K562 (cell line): ENCODE measurements at regions not wholly inside any gene's neighbourhood (a gene's known extent, or its start where the extent isn't known, plus 50 kb on each side); places are given as distances from the start of the nearest gene placed in this dataset.

Experiments used
- ATAC-seq: fragments of 200-7000 bp; cut with Tn5 transposase; 3 replicates; pipeline ENCODE4 v1.9.1; 2020; ENCODE audit warnings: moderate library complexity
- BruUV-seq: library from RNA; stranded (reverse); fragments of 400-500 nt; replicated peaks from 2 replicates; lab custom pipeline; 2021; lab: Mats Ljungman, UMichigan
- CTCF ChIA-PET: fragments of 300-600 bp; formaldehyde crosslinking; extraction: SDS; loops from one replicate; lab custom pipeline; 2021; ENCODE audit warnings: low intra/inter-chr PET ratio; lab: Yijun Ruan, JAX
- POLR2A ChIA-PET: fragments of 300-600, 350-650 bp; sonication (Branson Sonifier 250); formaldehyde crosslinking; extraction: SDS; loops from one replicate; lab custom pipeline; 2021; ENCODE audit warnings: antibody characterized with exemption, inconsistent platforms; lab: Yijun Ruan, JAX
- DNase-seq, 4 experiments: peaks; one replicate each; pipeline versions ENCODE4 v3.0.0 to v3.0.0-alpha.2; 2011 to 2018; ENCODE audit warnings: low spot score in 3 of 4, mixed read lengths in 3 of 4; ENCODE audit errors: extremely low read depth in 1 of 4
- FAIRE-seq: peaks from 2 replicates; lab custom pipeline; 2011; peaks lifted over from hg19 to GRCh38; lab: Jason Lieb, UNC
- H2AFZ ChIP-seq: 2 replicates; pipeline ENCODE4 v1.6.0; 2011; ENCODE audit warnings: low read depth, low read length, control low read depth, inconsistent platforms
- H3K27ac ChIP-seq: fragments of 200-600 bp; 3 replicates; pipeline ENCODE4 v1.8.0; 2011; ENCODE audit warnings: low read depth, mild to moderate bottlenecking, control low read depth, inconsistent platforms, low read length, moderate library complexity, mixed read lengths; ENCODE audit errors: extremely low read depth
- H3K27me3 ChIP-seq, 2 experiments: fragments of 300-600 bp in 1 of 2; 2 replicates in 1 of 2; 3 replicates in 1 of 2; pipeline versions ENCODE4 v1.6.0 to v1.8.0; 2011; ENCODE audit warnings: inconsistent platforms in 2 of 2, low read length in 2 of 2, mild to moderate bottlenecking in 1 of 2, mixed read lengths in 1 of 2, moderate library complexity in 1 of 2; ENCODE audit not compliant: control insufficient read depth in 2 of 2, insufficient read depth in 2 of 2
- H3K36me3 ChIP-seq: fragments of 300-600 bp; 3 replicates; pipeline ENCODE4 v1.8.0; 2011; ENCODE audit warnings: mild to moderate bottlenecking, low read length, inconsistent platforms; ENCODE audit not compliant: control insufficient read depth, insufficient read depth
- H3K4me1 ChIP-seq, 2 experiments: fragments of 200-600 bp in 1 of 2; replicated peaks in 1 of 2; 2 replicates in 1 of 2; 3 replicates in 1 of 2; pipeline versions ENCODE4 v1.5.1 to v1.8.0; 2011; ENCODE audit warnings: inconsistent platforms in 2 of 2, low read length in 2 of 2, mild to moderate bottlenecking in 1 of 2, mixed read lengths in 1 of 2, moderate library complexity in 1 of 2; ENCODE audit not compliant: control insufficient read depth in 2 of 2, insufficient read depth in 2 of 2
- H3K4me2 ChIP-seq: 2 replicates; pipeline ENCODE4 v1.6.1; 2011; ENCODE audit warnings: low read length, control low read depth, inconsistent platforms, mixed read lengths; ENCODE audit not compliant: insufficient read depth
- H3K4me3 ChIP-seq: fragments of 200-600 bp; sonication (generic), shearing (Covaris generic); 2 replicates; pipeline ENCODE4 v1.5.1; 2016; ENCODE audit warnings: control low read depth, inconsistent platforms
- H3K79me2 ChIP-seq: fragments of 200-600 bp; 3 replicates; pipeline ENCODE4 v1.8.0; 2011; ENCODE audit warnings: low read length, inconsistent platforms; ENCODE audit not compliant: control insufficient read depth, insufficient read depth
- H3K9ac ChIP-seq, 2 experiments: 2 replicates each; pipeline versions ENCODE4 v1.6.0 to v1.6.1; 2011; ENCODE audit warnings: low read depth in 2 of 2, low read length in 2 of 2, control low read depth in 1 of 2, inconsistent platforms in 1 of 2, mild to moderate bottlenecking in 1 of 2, mixed read lengths in 1 of 2; ENCODE audit not compliant: insufficient read depth in 1 of 2
- H3K9me1 ChIP-seq: one replicate; pipeline ENCODE4 v1.6.0; 2011; ENCODE audit warnings: inconsistent platforms, mild to moderate bottlenecking, low read length, moderate library complexity; ENCODE audit not compliant: control insufficient read depth, insufficient read depth
- H3K9me3 ChIP-seq: replicated peaks from 2 replicates; pipeline ENCODE4 v1.5.1; 2011; ENCODE audit warnings: low read depth, low read length, inconsistent platforms; ENCODE audit not compliant: control insufficient read depth, insufficient read depth
- H4K20me1 ChIP-seq: replicated peaks from 2 replicates; pipeline ENCODE4 v1.6.1; 2011; ENCODE audit warnings: low read length, inconsistent platforms, mixed read lengths; ENCODE audit not compliant: control insufficient read depth, insufficient read depth
- CBFB ChIP-seq: sonication (generic); formaldehyde crosslinking; IDR thresholded peaks from 2 replicates; pipeline ENCODE4 v1.4.0; 2020; ENCODE audit warnings: mild to moderate bottlenecking, missing genetic modification reagents
- NCOA2 ChIP-seq, 2 experiments: fragments of 450-650 bp; IDR thresholded peaks; 2 replicates each; pipeline ENCODE4 v1.6.1; 2018; ENCODE audit warnings: mild to moderate bottlenecking in 2 of 2, moderate library complexity in 1 of 2; ENCODE audit not compliant: partially characterized antibody in 2 of 2
- NCOA4 ChIP-seq: fragments of 450-650 bp; IDR thresholded peaks from 2 replicates; pipeline ENCODE4 v1.6.1; 2018; ENCODE audit warnings: mild to moderate bottlenecking; ENCODE audit not compliant: partially characterized antibody
- PRMT5 ChIP-seq: sonication (generic); formaldehyde crosslinking; IDR thresholded peaks from 2 replicates; pipeline ENCODE4 v1.5.0; 2020; ENCODE audit warnings: missing genetic modification reagents
- SPI1 ChIP-seq: IDR thresholded peaks from 2 replicates; pipeline ENCODE4 v1.6.1; 2011; ENCODE audit warnings: low read depth, low read length, control low read depth, borderline replicate concordance
- SRSF3 ChIP-seq: fragments of 200-400 bp; formaldehyde crosslinking; IDR thresholded peaks from 2 replicates; pipeline ENCODE4 v1.6.1; 2016; ENCODE audit warnings: mild to moderate bottlenecking, low read length, moderate library complexity; ENCODE audit not compliant: insufficient read depth
- TFAM ChIP-seq: fragments of 250-450 bp; sonication (Bioruptor Pico); conservative IDR thresholded peaks from 2 replicates; pipeline ENCODE4 v1.5.0; 2021; ENCODE audit warnings: mild to moderate bottlenecking, moderate library complexity
- ZNF140 ChIP-seq: fragments of 250-450 bp; sonication (Bioruptor Pico); IDR thresholded peaks from 2 replicates; pipeline ENCODE4 v1.8.0; 2021; ENCODE audit warnings: moderate library complexity, mild to moderate bottlenecking, inconsistent platforms
- ZNF174 ChIP-seq: fragments of 250-450 bp; sonication (Bioruptor Pico); IDR thresholded peaks from 2 replicates; pipeline ENCODE4 v1.4.0; 2020; ENCODE audit warnings: mild to moderate bottlenecking
- WGBS: fragments of 100-300 bp; shearing (Covaris generic); methylation state at CpG from one replicate; pipeline ENCODE4 v1.1.6; 2016; ENCODE audit warnings: low coverage, mixed read lengths; ENCODE audit not compliant: insufficient coverage; ENCODE audit errors: missing lambda C conversion rate; 5-methylcytosine and 5-hydroxymethylcytosine counted together
- in situ Hi-C: fragments of 300-500 bp; cut with MboI; formaldehyde crosslinking; loops from 4 replicates; pipeline ENCODE4 v1.15.0; 2018; ENCODE audit warnings: inconsistent platforms, mixed read lengths
- intact Hi-C: fragments of 100-400 bp; cut with micrococcal nuclease; formaldehyde crosslinking; loops from 2 replicates; pipeline ENCODE4 v1.14.2; 2022
- TF ChIP-seq, protein P1 (sequence below): fragments of 250-450 bp; sonication (Bioruptor Pico); IDR thresholded peaks from 2 replicates; pipeline ENCODE4 v1.4.0; 2020; ENCODE audit warnings: borderline replicate concordance
- TF ChIP-seq, protein P2 (sequence below): fragments of 200-400 bp; formaldehyde crosslinking; IDR thresholded peaks from 2 replicates; pipeline ENCODE4 v1.6.1; 2017; ENCODE audit warnings: mild to moderate bottlenecking, low read depth, low read length, moderate library complexity

DNA sequence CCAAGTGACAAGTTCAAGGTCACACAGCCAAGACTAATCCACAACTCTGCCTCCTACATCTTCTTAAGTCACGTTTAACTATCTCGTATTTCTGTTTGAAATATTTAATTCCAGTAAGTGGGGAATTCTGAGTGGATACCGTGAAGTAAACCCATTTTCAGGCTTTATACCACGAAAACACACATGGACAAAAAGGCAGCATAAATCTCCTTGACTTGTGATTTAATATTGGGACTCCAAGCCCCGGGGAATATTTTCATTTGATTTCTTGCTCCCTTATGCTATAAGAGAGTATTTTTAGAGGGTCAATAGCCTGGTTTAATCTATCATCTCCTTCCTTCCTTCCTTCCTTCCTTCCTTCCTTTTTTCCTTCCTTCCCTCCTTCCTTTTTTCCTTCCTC is 716.7 kb downstream of the VRK1 start:
- Histone ChIP-seq H3K27me3 (no peaks in the 10 kb centered on the region), H3K9me3 (no peaks in the 10 kb centered on the region), H2AFZ (no peak overlapping the region), H3K36me3 (no peaks in the 10 kb centered on the region), H3K79me2 (no peaks in the 10 kb centered on the region), H4K20me1 (no peaks in the 10 kb centered on the region), H3K9me1 (no peaks in the 10 kb centered on the region), H3K4me2 (no peak overlapping the region), H3K4me3 (no peak overlapping the region), H3K9ac (no peak overlapping the region), H3K4me1 (no peaks in the 10 kb centered on the region), H3K27ac (no peak overlapping the region)
- in situ Hi-C loops (no loop called here), intact Hi-C loops (no loop called here)
- no peak for ATAC-seq
- ChIA-PET POLR2A (no interaction called here), CTCF (no interaction called here)
- no peak for FAIRE-seq
- 0% methylated on average over 4 of the region's 5 CpGs for WGBS
- no TSS peak for BruUV-seq
- no peak for TF ChIP-seq PRMT5 (CRISPR knock-in tag)
- no peak for TF ChIP-seq NCOA2 (IDR thresholded peaks at IDR 0.05; ENCODE audit: partially characterized antibody in 2 of 2)
- no peak for TF ChIP-seq SPI1
- TF ChIP-seq NCOA4: no peak
- no peak for TF ChIP-seq TFAM (CRISPR knock-in tag)
- no peak for TF ChIP-seq ZNF140 (CRISPR knock-in tag)
- TF ChIP-seq, protein P1, sequence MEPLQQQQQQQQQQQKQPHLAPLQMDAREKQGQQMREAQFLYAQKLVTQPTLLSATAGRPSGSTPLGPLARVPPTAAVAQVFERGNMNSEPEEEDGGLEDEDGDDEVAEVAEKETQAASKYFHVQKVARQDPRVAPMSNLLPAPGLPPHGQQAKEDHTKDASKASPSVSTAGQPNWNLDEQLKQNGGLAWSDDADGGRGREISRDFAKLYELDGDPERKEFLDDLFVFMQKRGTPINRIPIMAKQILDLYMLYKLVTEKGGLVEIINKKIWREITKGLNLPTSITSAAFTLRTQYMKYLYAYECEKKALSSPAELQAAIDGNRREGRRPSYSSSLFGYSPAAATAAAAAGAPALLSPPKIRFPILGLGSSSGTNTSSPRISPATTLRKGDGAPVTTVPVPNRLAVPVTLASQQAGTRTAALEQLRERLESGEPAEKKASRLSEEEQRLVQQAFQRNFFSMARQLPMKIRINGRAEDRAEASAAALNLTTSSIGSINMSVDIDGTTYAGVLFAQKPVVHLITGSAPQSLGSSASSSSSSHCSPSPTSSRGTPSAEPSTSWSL: no peak
- TF ChIP-seq, protein P2, sequence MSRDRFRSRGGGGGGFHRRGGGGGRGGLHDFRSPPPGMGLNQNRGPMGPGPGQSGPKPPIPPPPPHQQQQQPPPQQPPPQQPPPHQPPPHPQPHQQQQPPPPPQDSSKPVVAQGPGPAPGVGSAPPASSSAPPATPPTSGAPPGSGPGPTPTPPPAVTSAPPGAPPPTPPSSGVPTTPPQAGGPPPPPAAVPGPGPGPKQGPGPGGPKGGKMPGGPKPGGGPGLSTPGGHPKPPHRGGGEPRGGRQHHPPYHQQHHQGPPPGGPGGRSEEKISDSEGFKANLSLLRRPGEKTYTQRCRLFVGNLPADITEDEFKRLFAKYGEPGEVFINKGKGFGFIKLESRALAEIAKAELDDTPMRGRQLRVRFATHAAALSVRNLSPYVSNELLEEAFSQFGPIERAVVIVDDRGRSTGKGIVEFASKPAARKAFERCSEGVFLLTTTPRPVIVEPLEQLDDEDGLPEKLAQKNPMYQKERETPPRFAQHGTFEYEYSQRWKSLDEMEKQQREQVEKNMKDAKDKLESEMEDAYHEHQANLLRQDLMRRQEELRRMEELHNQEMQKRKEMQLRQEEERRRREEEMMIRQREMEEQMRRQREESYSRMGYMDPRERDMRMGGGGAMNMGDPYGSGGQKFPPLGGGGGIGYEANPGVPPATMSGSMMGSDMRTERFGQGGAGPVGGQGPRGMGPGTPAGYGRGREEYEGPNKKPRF: no peak
- TF ChIP-seq ZNF174: no peak
- no peak for TF ChIP-seq SRSF3
- TF ChIP-seq CBFB (CRISPR knock-in tag): no peak
- DNase-seq: no peak
